DOHH2 (cell line): ENCODE measurements at regions not wholly inside any gene's neighbourhood (a gene's known extent, or its start where the extent isn't known, plus 50 kb on each side); places are given as distances from the start of the nearest gene placed in this dataset.

Source experiments
- H3F3A ChIP-seq: fragments of 200-600 bp; sonication (generic), shearing (Covaris generic); 2 replicates; pipeline ENCODE4 v1.6.0; 2016; ENCODE audit warnings: antibody characterized with exemption, mild to moderate bottlenecking; ENCODE audit not compliant: control insufficient read depth, insufficient read depth
- H3K27ac ChIP-seq: fragments of 200-600 bp; sonication (generic); 2 replicates; pipeline ENCODE4 v1.5.1; 2014; ENCODE audit warnings: low read depth, mild to moderate bottlenecking, low read length, moderate library complexity
- H3K27me3 ChIP-seq: fragments of 200-600 bp; sonication (generic); 2 replicates; pipeline ENCODE4 v1.6.1; 2014; ENCODE audit warnings: mild to moderate bottlenecking, low read length, mixed read lengths; ENCODE audit not compliant: control insufficient read depth
- H3K36me3 ChIP-seq: fragments of 200-600 bp; sonication (generic); 2 replicates; pipeline ENCODE4 v1.6.1; 2014; ENCODE audit warnings: mild to moderate bottlenecking, low read length, moderate library complexity, mixed read lengths; ENCODE audit not compliant: control insufficient read depth
- H3K4me1 ChIP-seq: fragments of 200-600 bp; sonication (generic); 2 replicates; pipeline ENCODE4 v1.6.1; 2014; ENCODE audit warnings: mild to moderate bottlenecking, low read length, mixed read lengths; ENCODE audit not compliant: control insufficient read depth
- H3K4me2 ChIP-seq: fragments of 200-600 bp; sonication (generic); 2 replicates; pipeline ENCODE4 v1.6.0; 2014; ENCODE audit warnings: mild to moderate bottlenecking, low read length, moderate library complexity
- H3K4me3 ChIP-seq: fragments of 200-600 bp; sonication (generic); 2 replicates; pipeline ENCODE4 v1.5.1; 2014; ENCODE audit warnings: mild to moderate bottlenecking, low read length, mixed read lengths
- H3K79me2 ChIP-seq: fragments of 200-600 bp; sonication (generic); 2 replicates; pipeline ENCODE4 v1.6.1; 2014; ENCODE audit warnings: mild to moderate bottlenecking, low read length, mixed read lengths; ENCODE audit not compliant: control insufficient read depth
- H3K9me2 ChIP-seq: fragments of 200-600 bp; sonication (generic); replicated peaks from 2 replicates; pipeline ENCODE4 v1.6.1; 2014; ENCODE audit warnings: mild to moderate bottlenecking, low read length, mixed read lengths; ENCODE audit not compliant: control insufficient read depth
- H3K9me3 ChIP-seq: fragments of 200-600 bp; sonication (generic); 2 replicates; pipeline ENCODE4 v1.6.1; 2014; ENCODE audit warnings: antibody characterized with exemption, low read length, mixed read lengths; ENCODE audit not compliant: control insufficient read depth, insufficient read depth
- H4K20me1 ChIP-seq: fragments of 200-600 bp; sonication (generic); 2 replicates; pipeline ENCODE4 v1.6.0; 2014; ENCODE audit warnings: low read depth, mild to moderate bottlenecking, antibody characterized with exemption, low read length, moderate library complexity; ENCODE audit not compliant: control insufficient read depth, insufficient read depth
- CTCF ChIP-seq: fragments of 200-600 bp; sonication (generic); IDR thresholded peaks from one replicate; pipeline ENCODE4 v1.5.1; 2014; ENCODE audit warnings: antibody characterized with exemption, mild to moderate bottlenecking, low read depth, low read length; ENCODE audit not compliant: poor library complexity, severe bottlenecking
- EZH2phosphoT487 ChIP-seq: fragments of 200-600 bp; sonication (generic); IDR thresholded peaks from 2 replicates; pipeline ENCODE4 v1.6.1; 2017; ENCODE audit warnings: borderline replicate concordance, mild to moderate bottlenecking, antibody characterized with exemption, low read length, moderate library complexity, mixed read lengths

GRCh38 chr5:168125445-168126199 lies 165.8 kb upstream of the WWC1 start:
- Histone ChIP-seq H3K4me1 (no peaks in the 10 kb centered on the region), H3K9me3 (no peaks in the 10 kb centered on the region), H3K27ac (no peak overlapping the region), H3K27me3 (no peaks in the 10 kb centered on the region), H3F3A (no peaks in the 10 kb centered on the region), H3K4me3 (no peak overlapping the region), H3K36me3 (no peaks in the 10 kb centered on the region), H3K4me2 (no peak overlapping the region), H3K79me2 (no peaks in the 10 kb centered on the region), H4K20me1 (no peaks in the 10 kb centered on the region), H3K9me2 (no peaks in the 10 kb centered on the region)
- TF ChIP-seq EZH2phosphoT487 = no peak
- no peak for TF ChIP-seq CTCF

GRCh38 chr5:168126606-168127005 lies 164.8 kb upstream of the WWC1 start:
- Histone ChIP-seq H4K20me1 (no peaks in the 10 kb centered on the region), H3K27me3 (no peaks in the 10 kb centered on the region), H3K4me1 (no peaks in the 10 kb centered on the region), H3K27ac (no peak overlapping the region), H3K9me2 (no peaks in the 10 kb centered on the region), H3K36me3 (no peaks in the 10 kb centered on the region), H3K4me3 (no peak overlapping the region), H3K4me2 (no peak overlapping the region), H3K79me2 (no peaks in the 10 kb centered on the region), H3F3A (no peaks in the 10 kb centered on the region), H3K9me3 (no peaks in the 10 kb centered on the region)
- no peak for TF ChIP-seq CTCF
- TF ChIP-seq EZH2phosphoT487 = no peak

- no peak for TF ChIP-seq EZH2phosphoT487
- TF ChIP-seq CTCF = no peak
- Histone ChIP-seq H3K4me1 (no peaks in the 10 kb centered on the region), H3K9me3 (no peaks in the 10 kb centered on the region), H3K4me3 (no peak overlapping the region), H3K79me2 (no peaks in the 10 kb centered on the region), H3F3A (no peaks in the 10 kb centered on the region), H3K27ac (no peak overlapping the region), H3K9me2 (no peaks in the 10 kb centered on the region), H4K20me1 (no peaks in the 10 kb centered on the region), H3K4me2 (no peak overlapping the region), H3K27me3 (no peaks in the 10 kb centered on the region), H3K36me3 (no peaks in the 10 kb centered on the region)
Observed at GRCh38 chr5:168128111-168128510, 163.3 kb upstream of the WWC1 start.
